IPS-20b (cell line): ENCODE measurements at regions not wholly inside any gene's neighbourhood (a gene's known extent, or its start where the extent isn't known, plus 50 kb on each side); places are given as distances from the start of the nearest gene placed in this dataset.
"Not testable (repeated sequence)": the region's sequence is repeated elsewhere in the genome, so short reads cannot be mapped to it uniquely, and the experiment has no call there.

Experiments
- H3K27ac ChIP-seq: one replicate; pipeline ENCODE4 v1.5.1; 2013; ENCODE audit warnings: low read length
- H3K27me3 ChIP-seq: 2 replicates; pipeline ENCODE4 v1.6.1; 2013; ENCODE audit warnings: mild to moderate bottlenecking, low read length, inconsistent platforms; ENCODE audit not compliant: insufficient read depth
- H3K36me3 ChIP-seq: 2 replicates; pipeline ENCODE4 v1.6.1; 2013; ENCODE audit warnings: low read depth, mild to moderate bottlenecking, inconsistent platforms, low read length, moderate library complexity; ENCODE audit not compliant: insufficient read depth
- H3K4me1 ChIP-seq: 2 replicates; pipeline ENCODE4 v1.6.1; 2013; ENCODE audit warnings: mild to moderate bottlenecking, control low read depth, inconsistent platforms, low read length, moderate library complexity; ENCODE audit not compliant: insufficient read depth
- H3K4me3 ChIP-seq: 2 replicates; pipeline ENCODE4 v1.5.1; 2013; ENCODE audit warnings: mild to moderate bottlenecking, low read length, inconsistent platforms
- H3K9ac ChIP-seq: 2 replicates; pipeline ENCODE4 v1.6.1; 2013; ENCODE audit warnings: low read depth, mild to moderate bottlenecking, inconsistent platforms, low read length, moderate library complexity
- H3K9me3 ChIP-seq: 2 replicates; pipeline ENCODE4 v1.6.1; 2013; ENCODE audit warnings: mild to moderate bottlenecking, low read depth, low read length, inconsistent platforms; ENCODE audit not compliant: insufficient read depth

- H3K9ac ChIP-seq: no peak overlapping the region
- H3K4me3 ChIP-seq: no peak overlapping the region
- H3K27ac ChIP-seq: no peak overlapping the region
- H3K4me1 ChIP-seq: no peaks in the 10 kb centered on the region
- H3K9me3 ChIP-seq: no peaks in the 10 kb centered on the region
- no peaks in the 10 kb centered on the region for H3K36me3 ChIP-seq
- H3K27me3 ChIP-seq: no peaks in the 10 kb centered on the region
These were observed 1748.6 kb downstream of the BRINP3 start for GRCh38 chr1:188729039-188729438.

DNA sequence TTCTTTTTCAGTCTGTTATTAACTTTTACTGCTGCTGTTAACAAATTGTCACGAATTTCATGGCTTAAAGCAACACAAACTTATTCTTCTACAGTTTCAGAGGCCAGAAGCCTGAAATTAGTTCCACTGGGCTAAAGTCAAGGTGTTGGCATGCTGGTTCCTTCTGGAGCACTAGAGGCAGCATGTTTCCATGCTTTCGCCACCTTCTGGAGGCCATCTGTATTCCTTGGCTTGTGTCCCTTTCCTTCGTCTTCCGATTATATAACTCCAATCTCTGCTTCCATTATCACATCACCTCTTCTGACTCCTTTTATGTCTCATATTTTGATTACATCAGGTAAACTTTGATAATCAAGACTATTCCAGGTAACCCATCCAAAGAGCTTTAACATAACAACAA lies 1742.1 kb downstream of the BRINP3 start:
- no peaks in the 10 kb centered on the region for H3K9me3 ChIP-seq
- no peak overlapping the region for H3K4me3 ChIP-seq
- H3K36me3 ChIP-seq: no peaks in the 10 kb centered on the region
- no peak overlapping the region for H3K27ac ChIP-seq
- H3K4me1 ChIP-seq: no peaks in the 10 kb centered on the region
- H3K9ac ChIP-seq: no peak overlapping the region
- H3K27me3 ChIP-seq: no peaks in the 10 kb centered on the region

GRCh38 chr1:188749275-188749674 lies 1728.4 kb downstream of the BRINP3 start:
- not testable (repeated sequence) for H3K27me3 ChIP-seq, H3K4me1 ChIP-seq, H3K9ac ChIP-seq, H3K36me3 ChIP-seq, H3K4me3 ChIP-seq, H3K27ac ChIP-seq
- peaks cover 33% of the 10 kb centered on the region for H3K9me3 ChIP-seq

- H3K27me3 ChIP-seq, H3K9ac ChIP-seq, H3K4me1 ChIP-seq, H3K4me3 ChIP-seq, H3K27ac ChIP-seq, H3K36me3 ChIP-seq: not testable (repeated sequence)
- H3K9me3 ChIP-seq: peaks cover 33% of the 10 kb centered on the region
These were observed 1725.6 kb downstream of the BRINP3 start for GRCh38 chr1:188752027-188752426.

DNA sequence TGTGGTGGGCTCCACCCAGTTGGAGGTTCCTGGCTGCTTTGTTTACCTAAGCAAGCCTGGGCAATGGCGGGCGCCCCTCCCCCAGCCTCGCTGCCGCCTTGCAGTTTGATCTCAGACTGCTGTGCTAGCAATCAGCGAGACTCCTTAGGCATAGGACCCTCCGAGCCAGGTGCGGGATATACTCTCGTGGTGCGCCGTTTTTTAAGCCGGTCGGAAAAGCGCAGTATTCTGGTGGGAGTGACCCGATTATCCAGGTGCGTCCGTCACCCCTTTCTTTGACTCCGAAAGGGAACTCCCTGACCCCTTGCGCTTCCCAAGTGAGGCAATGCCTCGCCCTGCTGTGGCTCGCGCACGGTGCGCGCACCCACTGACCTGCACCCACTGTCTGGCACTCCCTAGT lies 1719.9 kb downstream of the BRINP3 start:
- H3K27ac ChIP-seq, H3K9ac ChIP-seq, H3K27me3 ChIP-seq, H3K4me3 ChIP-seq, H3K36me3 ChIP-seq, H3K4me1 ChIP-seq, H3K9me3 ChIP-seq: not testable (repeated sequence)

DNA sequence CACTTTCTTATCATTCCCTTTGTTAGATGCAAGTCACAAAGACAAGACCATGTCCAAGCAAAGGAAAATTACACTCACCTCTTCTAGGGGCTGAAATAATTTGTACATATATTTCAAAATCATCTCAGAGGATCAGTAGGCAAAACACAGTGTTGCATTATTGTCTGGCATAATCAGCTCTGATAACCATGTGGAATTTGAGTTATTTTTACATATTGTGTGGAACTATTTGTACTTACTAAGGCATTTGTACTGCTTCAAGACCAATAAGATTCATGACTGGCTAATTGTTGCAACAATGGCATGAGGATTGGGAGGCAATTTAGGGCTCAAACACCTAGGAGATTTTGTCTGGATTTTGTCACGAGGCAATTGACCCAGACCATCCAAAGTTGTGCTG lies 1716.4 kb downstream of the BRINP3 start:
- H3K9me3 ChIP-seq: no peaks in the 10 kb centered on the region
- no peaks in the 10 kb centered on the region for H3K36me3 ChIP-seq
- no peak overlapping the region for H3K27ac ChIP-seq
- no peak overlapping the region for H3K4me3 ChIP-seq
- H3K27me3 ChIP-seq: no peaks in the 10 kb centered on the region
- no peaks in the 10 kb centered on the region for H3K4me1 ChIP-seq
- H3K9ac ChIP-seq: no peak overlapping the region

GRCh38 chr1:188762166-188762743 lies 1715.4 kb downstream of the BRINP3 start:
- Histone ChIP-seq H3K9ac (no peak overlapping the region), H3K27ac (no peak overlapping the region), H3K4me1 (no peaks in the 10 kb centered on the region), H3K36me3 (no peaks in the 10 kb centered on the region), H3K4me3 (no peak overlapping the region), H3K27me3 (no peaks in the 10 kb centered on the region), H3K9me3 (no peaks in the 10 kb centered on the region)

DNA sequence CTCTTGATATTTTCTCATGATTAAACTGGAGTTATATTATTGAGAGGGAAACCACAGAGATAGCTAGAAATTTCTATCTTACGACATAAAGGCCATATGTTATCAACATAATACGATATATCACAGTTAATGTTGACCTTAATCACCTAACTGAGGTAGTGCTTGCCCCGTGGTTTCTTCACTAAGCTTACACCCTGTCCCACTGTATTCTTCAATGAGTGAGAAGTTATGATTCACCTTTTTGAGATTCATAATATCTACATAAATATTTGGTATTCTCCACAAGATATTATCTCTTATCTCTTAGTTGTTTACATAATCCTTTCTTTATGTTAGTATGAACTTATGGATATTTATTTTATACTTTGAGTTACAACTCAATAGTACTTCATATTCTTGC lies 1714.1 kb downstream of the BRINP3 start:
- no peak overlapping the region for H3K4me3 ChIP-seq
- H3K36me3 ChIP-seq: no peaks in the 10 kb centered on the region
- no peak overlapping the region for H3K27ac ChIP-seq
- H3K9me3 ChIP-seq: no peaks in the 10 kb centered on the region
- H3K9ac ChIP-seq: no peak overlapping the region
- H3K4me1 ChIP-seq: no peaks in the 10 kb centered on the region
- no peaks in the 10 kb centered on the region for H3K27me3 ChIP-seq

DNA sequence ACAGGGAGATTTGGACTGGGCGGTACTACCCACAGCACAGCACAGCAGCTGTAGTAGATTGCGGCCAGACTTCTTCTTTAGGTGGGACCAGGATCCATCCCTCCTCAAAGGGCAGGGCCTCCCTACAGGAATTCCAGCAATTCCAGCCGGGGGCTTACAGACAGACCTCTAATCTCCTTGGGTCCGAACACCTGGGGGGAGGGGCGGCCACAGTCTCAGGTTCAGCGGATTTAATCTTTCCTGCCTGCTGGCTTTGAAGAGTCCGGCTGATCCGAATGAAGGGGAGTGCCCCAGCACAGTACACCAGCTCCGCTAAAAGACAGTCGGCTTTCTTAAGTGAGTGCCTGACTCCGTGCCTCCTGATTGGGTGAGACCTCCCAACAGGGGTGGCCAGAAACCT lies 1708.5 kb downstream of the BRINP3 start:
- H3K9me3 ChIP-seq: no peaks in the 10 kb centered on the region
- no peak overlapping the region for H3K9ac ChIP-seq
- H3K4me3 ChIP-seq: no peak overlapping the region
- H3K36me3 ChIP-seq: no peaks in the 10 kb centered on the region
- no peaks in the 10 kb centered on the region for H3K27me3 ChIP-seq
- H3K4me1 ChIP-seq: no peaks in the 10 kb centered on the region
- no peak overlapping the region for H3K27ac ChIP-seq

- Histone ChIP-seq H3K4me1 (no peaks in the 10 kb centered on the region), H3K9me3 (no peaks in the 10 kb centered on the region), H3K36me3 (no peaks in the 10 kb centered on the region), H3K27me3 (no peaks in the 10 kb centered on the region), H3K9ac (no peak overlapping the region), H3K27ac (no peak overlapping the region), H3K4me3 (no peak overlapping the region)
These were observed 1707.7 kb downstream of the BRINP3 start for GRCh38 chr1:188769936-188770335.

DNA sequence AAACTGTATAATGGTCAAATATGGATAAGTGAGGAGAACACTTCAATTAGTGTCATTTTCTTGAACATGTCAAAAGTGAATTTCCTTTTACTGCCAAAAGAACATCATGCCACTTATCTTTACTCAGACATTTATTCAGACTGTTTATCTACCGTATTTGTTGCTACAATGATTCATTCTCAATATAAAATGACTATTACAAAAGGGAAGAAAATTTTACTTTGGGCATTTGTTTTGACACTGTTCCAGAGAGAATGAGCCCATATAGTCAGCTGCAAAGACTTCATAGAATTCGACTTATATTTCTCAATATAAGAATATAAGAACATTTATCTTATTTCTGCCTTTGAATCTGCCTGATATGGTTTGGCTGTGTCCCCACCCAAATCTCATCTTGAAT lies 1699.1 kb downstream of the BRINP3 start:
- Histone ChIP-seq H3K27ac (no peak overlapping the region), H3K9me3 (peaks cover 10% of the 10 kb centered on the region), H3K4me1 (no peaks in the 10 kb centered on the region), H3K27me3 (no peaks in the 10 kb centered on the region), H3K36me3 (no peaks in the 10 kb centered on the region), H3K4me3 (no peak overlapping the region), H3K9ac (no peak overlapping the region)

GRCh38 chr1:188782220-188782841 lies 1695.3 kb downstream of the BRINP3 start:
- no peaks in the 10 kb centered on the region for H3K36me3 ChIP-seq
- H3K4me1 ChIP-seq: no peaks in the 10 kb centered on the region
- H3K9me3 ChIP-seq: no peaks in the 10 kb centered on the region
- H3K9ac ChIP-seq: no peak overlapping the region
- no peaks in the 10 kb centered on the region for H3K27me3 ChIP-seq
- no peak overlapping the region for H3K4me3 ChIP-seq
- no peak overlapping the region for H3K27ac ChIP-seq
